Fibroblast of skin of back (primary cell): ENCODE measurements at regions not wholly inside any gene's neighbourhood (a gene's known extent, or its start where the extent isn't known, plus 50 kb on each side); places are given as distances from the start of the nearest gene placed in this dataset.
A peak's percentile ranks its signal among the peaks of the same experiment; 100 is the strongest.

Experiments
- DNase-seq: peaks from one replicate; pipeline ENCODE4 v3.0.0-alpha.2; 2013

DNA sequence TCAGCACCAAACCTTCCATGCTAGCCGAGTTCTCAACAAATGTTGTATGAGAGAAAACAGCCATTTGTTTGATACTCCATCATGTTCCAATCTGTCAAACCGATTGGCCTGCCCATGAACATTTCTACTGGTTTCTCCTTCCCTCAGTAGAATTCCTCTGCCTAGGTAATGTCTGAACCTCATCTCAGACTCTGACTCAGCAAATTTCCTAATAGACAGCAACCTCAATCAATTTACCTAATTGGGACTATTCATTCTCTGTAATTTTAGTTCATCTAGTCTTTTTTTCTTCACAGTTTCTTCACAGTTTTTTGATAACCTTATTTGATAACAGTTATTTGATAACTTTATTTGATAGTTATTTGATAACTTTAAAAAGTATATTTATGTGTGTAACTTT lies 585.1 kb downstream of the DNAJB9 start:
- DNase-seq: no peak

DNA sequence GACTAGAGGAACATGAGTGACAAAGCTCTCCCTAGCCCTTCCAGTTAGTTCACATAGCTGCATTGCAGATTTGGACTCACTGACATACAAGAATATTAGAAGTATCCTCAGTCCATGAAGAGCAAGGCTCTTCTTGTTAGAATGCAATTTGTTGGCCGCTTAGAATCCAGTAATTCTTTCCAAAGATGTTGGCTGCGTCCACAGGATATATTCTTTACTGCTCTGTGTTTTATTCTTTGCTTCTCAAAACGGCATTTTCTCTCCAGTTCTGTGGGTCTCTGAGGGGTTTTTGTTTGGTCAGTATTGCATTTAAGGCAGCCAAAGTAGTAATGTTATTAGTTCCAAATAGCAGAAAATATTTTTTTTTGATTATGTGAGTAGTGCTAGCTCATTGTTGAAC lies 588.6 kb downstream of the DNAJB9 start:
- DNase-seq: no peak

DNA sequence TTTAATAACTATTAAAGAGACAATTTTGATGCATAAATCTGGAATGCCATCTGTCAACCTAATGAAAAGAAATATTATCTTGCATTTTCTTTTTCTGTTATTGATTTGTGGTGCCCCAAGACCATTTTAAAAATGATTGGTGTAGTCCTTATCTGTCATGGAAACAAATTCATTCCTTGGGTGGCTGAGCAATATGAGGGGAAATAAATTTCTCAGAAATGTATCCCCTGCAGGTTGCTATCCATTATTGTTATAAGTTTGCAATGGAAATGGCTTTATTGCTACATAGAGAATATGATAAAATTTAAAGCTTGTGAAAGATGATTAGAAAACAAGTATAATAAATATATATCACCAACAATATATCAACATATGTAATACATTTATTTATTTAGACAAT lies 607.0 kb downstream of the DNAJB9 start:
- no peak for DNase-seq

DNA sequence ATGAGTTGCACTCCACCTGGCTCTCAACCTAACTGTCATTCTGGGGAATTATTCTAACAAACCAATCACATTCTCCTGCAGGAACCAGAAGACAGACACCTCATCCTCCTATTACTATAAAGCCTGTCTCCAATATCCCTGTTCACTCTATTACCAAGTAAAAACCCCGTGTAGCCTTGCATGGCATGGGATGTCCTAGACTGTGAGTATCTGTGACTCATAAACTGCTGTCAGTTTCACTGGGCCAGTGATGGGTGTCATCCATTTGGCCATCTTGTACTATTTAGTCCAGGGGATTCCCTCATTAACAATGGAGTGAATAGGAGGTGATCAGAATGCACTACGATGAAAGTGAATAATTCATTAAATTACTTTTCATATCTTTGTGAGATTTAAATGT lies 608.7 kb downstream of the DNAJB9 start:
- DNase-seq: no peak

DNA sequence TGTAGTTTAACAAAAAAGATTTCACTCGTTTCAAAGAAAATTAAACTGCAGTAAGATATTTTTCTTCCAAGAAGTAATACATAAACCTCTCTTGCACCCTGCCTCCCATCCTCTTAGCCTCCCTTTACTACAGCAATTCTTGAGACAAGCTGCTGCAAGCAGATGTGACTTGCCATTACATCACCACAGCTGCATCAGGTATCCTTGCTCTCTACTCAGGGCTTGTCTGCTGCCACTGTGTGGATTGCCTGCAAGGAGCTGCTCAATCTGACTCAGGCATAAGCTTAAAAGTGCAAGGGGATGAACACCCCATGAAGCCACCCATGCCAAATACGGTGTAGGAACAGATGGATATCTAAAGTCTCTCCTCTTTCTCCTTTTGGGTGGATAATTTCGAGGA lies 609.9 kb downstream of the DNAJB9 start:
- no peak for DNase-seq

DNA sequence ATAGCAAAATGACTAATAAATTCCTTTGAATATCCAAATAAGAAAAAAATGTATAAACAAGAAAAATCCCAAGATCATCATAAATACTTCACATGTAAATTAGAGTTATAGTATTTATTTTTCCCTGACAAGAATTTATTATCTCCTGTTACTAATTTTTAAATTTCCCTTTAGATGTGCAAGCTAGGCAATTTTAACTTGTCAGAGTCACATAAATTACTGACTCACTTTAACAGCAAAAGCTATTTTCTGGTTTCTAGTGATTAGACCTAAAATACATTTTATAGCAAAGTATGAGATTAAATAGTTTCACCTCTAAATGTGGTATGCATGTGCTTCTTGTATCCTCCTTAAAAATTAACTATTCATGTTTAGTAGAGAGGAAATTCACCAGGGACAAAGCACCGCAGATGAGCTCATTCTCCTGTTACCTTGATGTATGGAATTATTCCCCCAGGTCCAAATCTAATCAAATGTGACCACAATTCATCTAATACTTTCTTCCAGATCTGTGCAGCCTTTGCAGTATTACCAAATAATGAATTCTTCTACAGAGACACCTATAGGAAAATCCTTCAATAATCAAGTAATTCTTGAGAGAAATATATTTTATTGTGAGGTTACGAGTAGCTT lies 621.2 kb downstream of the DNAJB9 start:
- no peak for DNase-seq

DNA sequence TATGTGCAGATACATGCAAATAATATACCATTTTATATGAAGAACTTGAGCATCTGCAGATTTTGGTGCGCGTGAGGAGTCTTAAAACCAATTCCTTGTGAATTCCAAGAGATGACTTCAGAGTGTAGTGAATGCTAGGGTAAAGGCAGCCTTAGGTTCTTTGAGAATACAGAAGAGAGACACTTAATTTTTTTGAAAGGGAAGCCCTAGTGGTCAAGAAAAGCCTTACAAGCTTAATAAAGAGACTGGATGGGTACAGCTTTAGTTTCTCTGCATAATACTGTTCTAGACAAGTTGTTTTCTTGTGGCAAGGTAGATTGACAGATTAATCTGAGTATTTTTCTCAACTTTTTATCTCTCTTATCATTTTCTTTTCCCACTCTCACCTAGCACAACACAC lies 636.5 kb downstream of the DNAJB9 start:
- DNase-seq: no peak

DNA sequence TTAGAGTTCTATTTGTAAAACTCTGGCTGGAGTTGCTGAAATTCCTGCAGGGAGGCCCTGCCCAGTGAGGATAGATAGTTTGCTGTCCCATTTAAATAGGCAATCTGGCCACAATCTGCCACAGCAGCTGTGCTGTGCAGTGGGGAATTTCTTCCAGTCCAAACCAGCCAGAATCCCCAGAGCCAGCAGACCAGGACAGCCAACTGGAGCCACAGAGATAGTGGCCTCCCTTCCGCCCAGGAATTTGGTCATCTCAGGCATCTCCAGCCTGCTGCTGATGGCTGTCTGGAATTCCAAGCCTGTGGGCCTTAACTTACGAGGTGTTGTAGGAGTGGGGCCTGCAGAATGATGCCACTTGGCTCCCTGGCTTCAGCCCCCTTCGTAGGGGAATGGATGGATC lies 643.4 kb downstream of the DNAJB9 start:
- DNase-seq: no peak

DNA sequence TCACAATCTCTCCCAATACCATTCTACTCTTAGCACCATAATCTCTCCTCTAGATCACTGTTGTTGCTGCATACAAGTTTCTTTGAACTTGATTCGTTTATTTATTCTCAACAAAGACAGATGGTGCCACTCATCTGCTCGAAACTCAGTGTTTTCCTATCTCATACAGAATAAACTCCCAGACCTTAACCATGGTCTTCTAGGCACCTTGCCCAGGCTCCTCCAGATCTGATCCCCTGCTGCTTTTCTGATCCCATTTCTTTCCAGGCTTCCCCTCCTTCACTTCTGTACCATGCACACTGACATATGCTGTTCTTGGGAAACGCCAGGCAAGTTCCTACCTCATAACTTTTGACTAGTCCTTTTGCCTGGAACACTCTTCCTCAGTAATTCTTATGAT lies 645.7 kb downstream of the DNAJB9 start:
- DNase-seq: no peak

DNA sequence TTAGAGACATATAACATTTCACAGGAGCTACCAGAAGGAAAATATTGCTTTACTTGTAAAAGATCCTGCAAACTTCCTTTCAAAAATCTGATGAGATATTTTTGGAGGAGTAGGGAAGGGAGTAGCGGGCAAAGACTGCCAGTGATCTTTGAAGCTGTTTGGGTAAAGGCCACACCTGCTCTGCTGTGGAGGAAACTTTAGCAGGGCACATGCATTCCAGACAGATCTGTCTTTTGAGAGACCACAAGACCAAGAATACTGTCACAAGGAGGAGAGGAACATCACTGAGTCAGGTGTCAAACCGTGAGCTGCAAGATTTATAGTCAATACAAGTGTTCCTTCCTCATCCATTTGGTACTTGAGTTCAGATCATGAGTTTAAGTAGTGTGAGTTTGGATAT lies 654.4 kb downstream of the DNAJB9 start:
- no peak for DNase-seq

DNA sequence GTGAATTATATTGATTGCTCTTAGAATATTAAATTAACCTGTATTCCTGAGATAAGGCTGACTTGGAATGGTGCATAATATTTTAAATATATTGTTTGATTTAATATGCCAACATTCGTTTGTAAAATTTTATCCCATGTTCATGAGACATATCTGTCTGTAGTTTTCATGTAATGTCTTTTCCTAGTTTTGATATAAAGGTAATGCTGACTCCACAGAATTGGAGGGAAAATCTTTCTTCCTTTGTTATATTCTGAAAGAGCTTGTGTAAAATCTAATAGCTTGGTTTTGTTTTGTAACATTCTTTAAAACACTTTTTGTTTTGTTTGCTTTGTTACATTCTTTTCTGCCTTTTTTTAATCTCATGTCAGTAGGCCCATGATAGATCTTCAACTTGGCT lies 657.0 kb downstream of the DNAJB9 start:
- no peak for DNase-seq

DNA sequence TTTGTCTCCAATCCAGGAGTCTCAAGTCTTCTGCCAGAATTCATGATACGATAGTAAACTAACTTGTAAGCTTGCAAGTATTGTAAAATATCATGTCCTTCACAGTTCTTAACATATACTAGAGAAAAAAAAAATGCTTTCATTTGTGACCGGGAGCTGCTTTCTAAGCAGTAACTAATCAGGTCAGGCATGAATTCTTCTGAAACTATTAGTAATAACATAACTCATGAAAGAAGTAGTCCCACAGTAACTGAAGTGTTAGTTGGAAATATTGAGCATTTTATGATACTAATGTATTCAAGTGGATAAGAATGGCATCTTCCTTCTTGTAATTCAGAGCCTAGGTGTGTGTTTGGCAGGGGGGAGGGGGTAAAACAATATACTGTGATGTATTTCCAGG lies 665.6 kb downstream of the DNAJB9 start:
- no peak for DNase-seq

DNA sequence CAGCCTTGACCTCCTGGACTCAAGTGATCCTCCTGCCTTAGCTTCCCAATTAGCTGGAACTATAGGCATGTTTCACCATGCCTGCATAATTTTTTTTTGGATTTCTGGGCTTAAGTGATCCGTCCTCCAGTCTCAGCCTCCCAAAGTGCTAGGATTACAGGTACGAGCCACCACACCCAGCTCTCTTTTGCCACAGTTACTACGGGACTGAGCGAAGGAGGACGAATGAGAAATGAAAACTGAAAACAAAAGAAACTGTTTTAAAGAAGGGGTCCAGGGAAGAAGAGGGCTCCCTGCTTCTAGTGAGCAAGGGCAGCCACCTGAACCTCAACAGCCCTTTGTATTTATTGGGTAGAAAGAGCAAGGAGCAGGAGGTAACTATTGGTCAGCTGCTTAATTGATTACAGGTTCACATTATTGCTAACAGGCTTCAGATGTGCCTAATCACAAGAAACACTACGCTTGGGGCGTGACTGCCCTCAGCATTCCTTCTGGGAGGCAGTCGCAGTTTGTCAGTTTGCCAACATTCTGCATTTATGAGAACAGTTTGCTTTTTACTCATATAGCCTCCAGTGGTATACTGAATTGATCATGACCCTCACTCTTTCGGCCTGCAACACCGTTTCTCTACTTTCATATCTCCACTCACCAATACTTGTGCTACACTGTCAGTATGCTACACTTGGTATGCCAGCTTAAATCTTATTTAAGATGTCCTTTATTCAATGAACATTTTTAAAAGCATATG lies 676.8 kb downstream of the DNAJB9 start:
- peak; percentile 86 for DNase-seq

DNA sequence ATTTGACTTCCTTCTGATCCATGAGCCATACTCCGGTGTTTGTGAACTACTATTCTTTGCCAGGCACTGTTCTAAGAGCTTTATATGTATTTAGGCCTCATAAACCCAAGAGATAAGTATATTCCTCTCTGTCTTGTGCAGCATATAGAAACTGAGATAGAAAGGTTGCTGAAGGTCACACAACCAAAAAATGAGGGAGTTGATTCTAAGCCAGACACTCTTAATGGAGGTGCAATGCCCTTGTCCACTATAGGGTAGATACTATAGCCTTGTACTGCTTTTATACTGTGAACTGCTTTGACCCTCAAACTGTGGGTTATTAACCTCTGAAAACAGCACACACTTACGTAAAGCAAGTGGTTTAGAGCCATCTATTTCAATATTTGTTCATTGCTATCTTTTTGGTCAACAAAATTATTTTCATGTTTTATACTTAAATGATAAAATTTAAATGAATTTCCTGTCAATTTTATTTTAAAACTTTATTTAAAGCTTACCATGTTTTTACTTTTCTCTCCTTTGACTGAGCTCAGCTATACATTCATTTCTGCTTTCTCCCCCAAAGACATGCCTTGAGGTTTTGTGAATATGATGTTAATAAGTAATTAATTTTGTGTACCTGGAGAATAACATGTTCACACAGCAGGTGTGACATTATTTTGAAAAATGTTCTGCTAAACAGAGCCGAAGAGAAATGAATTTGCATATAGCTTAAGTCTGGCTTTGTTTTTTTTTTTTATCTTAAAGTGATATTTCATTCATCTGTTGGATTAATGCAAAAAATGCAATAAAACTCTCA lies 687.3 kb downstream of the DNAJB9 start:
- no peak for DNase-seq

DNA sequence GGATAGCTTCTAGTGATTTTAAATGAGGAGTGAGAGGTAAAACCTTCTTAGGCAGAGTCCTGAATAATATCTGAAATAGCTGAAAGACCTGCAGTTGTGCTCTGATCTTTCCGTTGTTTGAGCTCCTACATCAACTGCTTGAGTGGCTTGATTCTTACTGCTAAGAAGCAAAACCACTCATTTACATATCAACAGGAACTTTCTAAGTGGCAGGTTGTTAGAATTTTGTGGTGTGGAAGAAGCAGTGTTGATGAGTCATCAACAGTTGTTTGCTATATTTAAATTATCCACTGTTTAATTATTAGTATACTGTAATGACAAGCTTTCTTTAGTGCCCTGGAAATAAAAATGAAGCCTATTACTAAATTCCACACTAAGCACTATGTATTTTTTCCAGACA lies 689.5 kb downstream of the DNAJB9 start:
- no peak for DNase-seq

DNA sequence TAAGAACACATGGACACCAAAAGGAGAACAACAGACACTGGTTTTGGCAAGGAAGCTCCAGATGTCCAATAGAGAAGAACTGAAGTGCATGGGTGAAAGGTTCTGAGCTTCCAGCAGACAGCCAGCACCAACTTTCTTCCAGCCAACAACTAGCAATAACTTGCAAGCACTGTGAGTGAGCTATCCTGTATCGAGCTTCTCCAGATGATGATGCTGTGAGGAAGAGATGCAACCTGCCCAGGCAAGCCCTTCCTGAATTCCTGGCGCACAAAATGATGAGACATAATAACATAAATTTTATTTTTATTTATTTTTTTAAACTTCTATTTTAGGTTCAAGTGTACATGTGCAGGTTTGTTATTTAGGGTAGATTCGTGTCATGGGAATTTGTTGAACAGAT lies 692.1 kb downstream of the DNAJB9 start:
- no peak for DNase-seq

DNA sequence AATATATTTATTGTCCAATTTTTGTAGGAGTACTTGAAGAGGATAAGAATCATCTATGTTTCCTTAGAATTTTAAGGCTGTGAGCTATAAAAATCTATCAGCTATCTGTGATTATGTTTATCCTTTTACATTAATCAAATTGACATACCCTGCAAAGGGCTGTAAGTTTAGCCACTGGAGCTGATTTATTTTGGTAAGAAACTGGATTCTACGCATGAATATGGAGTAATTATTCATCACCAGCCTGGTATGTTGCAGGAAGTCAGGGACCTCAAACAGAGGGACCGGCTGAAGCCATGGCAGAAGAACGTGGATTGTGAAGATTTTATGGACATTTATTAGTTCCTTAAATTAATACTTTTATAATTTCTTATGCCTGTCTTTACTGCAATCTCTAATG lies 696.9 kb downstream of the DNAJB9 start:
- no peak for DNase-seq

DNA sequence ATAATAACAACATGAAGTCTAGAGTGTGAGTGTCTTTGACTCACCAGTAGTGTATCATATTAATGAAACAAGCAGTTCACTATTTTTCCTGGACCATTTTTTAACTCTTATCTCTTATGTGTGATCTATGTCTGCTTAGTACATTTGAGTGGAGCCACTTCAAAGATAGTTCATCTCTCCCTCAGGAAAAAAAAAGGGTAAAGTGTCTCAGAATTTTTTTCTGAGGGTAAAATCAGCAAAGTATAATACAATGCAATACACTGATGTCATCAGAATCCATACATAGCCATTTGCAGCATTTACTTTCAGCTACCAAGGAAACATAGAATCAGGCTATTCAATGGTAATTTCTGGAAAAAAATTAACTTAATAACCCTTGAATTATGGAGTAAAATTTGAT lies 706.7 kb downstream of the DNAJB9 start:
- no peak for DNase-seq

DNA sequence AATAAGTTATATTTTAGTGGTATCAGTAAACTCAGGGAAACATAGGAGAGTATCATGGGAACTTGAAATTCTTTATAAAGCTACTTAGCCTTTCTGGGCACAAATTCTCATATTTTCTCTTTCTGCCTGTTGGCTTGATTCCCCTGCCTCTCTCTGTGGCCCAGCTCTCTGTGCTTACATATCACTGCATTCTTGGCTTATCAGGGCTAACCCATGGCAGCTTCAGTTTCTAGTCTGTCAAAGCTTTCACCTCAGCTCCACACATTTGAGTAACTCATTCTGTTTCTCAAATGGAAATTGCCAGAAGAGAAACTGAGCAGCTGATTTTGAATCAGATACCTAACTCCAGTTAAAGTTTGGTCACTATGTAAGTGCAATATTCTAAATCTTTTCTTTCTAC lies 713.1 kb downstream of the DNAJB9 start:
- peak; percentile 0 for DNase-seq

DNA sequence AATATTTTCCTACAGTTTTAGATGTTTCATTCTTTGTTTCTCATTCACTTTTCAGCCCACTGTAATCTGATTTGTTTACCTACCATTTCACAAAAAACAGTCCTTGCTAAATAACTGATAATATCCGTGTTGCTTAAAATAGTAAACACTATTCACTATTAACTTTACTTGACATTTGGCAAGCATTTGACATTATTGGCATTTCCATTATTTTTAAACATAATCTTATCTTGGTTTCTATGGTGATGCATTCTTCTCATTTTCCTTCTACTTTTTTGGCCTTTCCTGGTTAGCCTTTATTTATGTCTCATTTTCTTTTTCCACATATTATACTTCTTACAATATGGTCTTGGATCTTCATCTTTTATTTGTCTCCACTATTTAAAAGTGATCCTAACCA lies 715.3 kb downstream of the DNAJB9 start:
- peak; percentile 2 for DNase-seq

DNA sequence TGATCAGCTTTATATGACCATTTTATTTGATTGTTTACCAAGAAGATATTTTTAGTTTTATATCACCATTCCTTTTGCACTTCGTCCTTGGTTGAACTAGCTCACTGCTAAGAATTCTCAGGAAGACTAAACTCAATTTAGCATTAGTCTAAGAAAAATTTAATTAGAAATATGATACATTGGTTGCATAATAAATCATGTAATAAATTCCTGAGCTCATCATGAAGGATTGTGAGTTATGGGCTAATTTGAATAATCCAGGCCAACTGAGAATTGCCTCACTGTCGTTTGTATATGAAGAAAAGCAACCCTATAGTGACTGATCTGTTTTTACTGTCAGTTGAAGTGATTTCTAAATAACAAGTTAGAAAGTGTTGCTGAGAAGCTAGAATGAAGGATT lies 725.5 kb downstream of the DNAJB9 start:
- DNase-seq: no peak

DNA sequence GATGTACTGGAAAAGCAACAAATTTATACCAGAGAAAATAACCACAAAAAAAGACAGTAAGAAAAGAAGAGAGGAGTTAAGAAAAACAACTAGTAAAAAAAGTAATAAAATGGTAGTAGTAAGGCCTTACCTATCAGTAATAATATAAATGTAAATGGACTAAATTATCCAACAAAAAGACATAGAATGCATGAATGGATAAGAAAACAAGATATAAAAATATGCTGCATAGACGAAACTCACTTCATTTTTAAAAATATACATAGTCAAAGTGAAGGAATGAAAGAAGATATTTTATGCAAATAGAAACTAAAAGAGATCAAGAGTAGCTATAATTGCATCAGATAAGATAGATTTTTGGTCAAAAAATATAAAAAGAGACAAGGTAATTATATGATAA lies 739.1 kb downstream of the DNAJB9 start:
- no peak for DNase-seq

DNA sequence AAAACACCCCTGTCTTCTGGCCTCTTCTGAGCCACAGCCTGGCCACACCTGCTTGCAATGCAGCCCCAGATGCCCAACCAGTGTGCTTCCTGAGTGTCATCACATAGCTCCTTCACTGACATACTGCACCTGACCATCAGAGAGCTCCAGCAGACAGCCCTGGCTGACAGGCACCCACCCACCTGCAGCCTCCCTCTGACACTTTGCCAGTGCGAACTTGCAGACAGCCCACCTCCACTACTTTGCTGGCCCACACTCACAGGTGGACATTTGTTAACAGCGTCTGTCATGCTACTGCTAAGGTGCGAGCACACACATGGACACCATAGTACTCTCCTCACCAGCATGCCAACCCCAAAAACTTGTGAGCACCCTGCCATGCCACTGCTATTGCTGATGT lies 740.1 kb downstream of the DNAJB9 start:
- no peak for DNase-seq

DNA sequence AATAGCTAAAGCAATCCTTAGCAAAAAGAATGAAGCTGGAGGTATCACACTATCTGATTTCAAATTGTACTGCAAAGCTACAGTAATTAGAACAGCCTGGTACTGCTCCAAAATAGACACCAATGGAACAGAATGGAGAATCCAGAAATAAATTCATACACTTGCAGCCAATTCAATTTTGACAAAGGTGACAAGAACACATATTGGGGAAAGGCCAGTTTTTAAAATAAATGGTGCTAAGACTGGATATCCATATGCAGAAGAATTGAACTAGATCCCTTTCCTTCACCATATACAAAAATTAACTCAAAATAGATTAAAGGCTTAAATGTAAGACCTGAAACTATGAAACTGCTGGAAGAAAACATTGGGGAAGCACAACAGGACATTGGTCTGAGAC lies 748.5 kb downstream of the DNAJB9 start:
- no peak for DNase-seq
